GM12878 (cell line): ENCODE measurements at regions not wholly inside any gene's neighbourhood (a gene's known extent, or its start where the extent isn't known, plus 50 kb on each side); places are given as distances from the start of the nearest gene placed in this dataset. TPM values are rescaled to one million over a fixed set of nuclear protein-coding genes. Genes with fewer than 3 reads are reported as not detected.

ENCODE experiments used
- small RNA-seq: library from RNA; depleted of rRNA; stranded (forward); fragments of <200 nt; gene quantifications from one replicate; pipeline ENCODE3, GENCODE V24; 2014

Small RNA genes in the stretch of these regions (small RNA-seq; reads per million reads assigned to genes)
- gene RF00026: not detected
